CD4-positive, alpha-beta T cell treated with Interleukin-17A for 4 hours (primary cell): ENCODE measurements at regions not wholly inside any gene's neighbourhood (a gene's known extent, or its start where the extent isn't known, plus 50 kb on each side); places are given as distances from the start of the nearest gene placed in this dataset.
"Not testable (repeated sequence)": the region's sequence is repeated elsewhere in the genome, so short reads cannot be mapped to it uniquely, and the experiment has no call there.

Source experiments
- DNase-seq: peaks from one replicate; pipeline ENCODE4 v3.0.0-alpha.2; 2020; ENCODE audit warnings: mixed read lengths

GRCh38 chr17:47066841-47067682, 88.0 kb upstream of the RPRML start:
- peak; percentile 81 for DNase-seq

- no peak for DNase-seq
These were observed 87.0 kb upstream of the RPRML start for GRCh38 chr17:47066095-47066494.

- DNase-seq, result no peak
These were observed 85.6 kb upstream of the RPRML start for GRCh38 chr17:47064684-47065083.

- DNase-seq, result no peak
These were observed 84.4 kb upstream of the RPRML start for GRCh38 chr17:47063475-47063874.

GRCh38 chr17:47062851-47063250, 83.8 kb upstream of the RPRML start:
- not testable (repeated sequence) for DNase-seq

GRCh38 chr17:47060005-47060404, 81.0 kb upstream of the RPRML start:
- not testable (repeated sequence) for DNase-seq

GRCh38 chr17:47057830-47058229, 78.8 kb upstream of the RPRML start:
- DNase-seq, result no peak

- DNase-seq, result not testable (repeated sequence)
These were observed 78.2 kb upstream of the RPRML start for GRCh38 chr17:47057279-47057678.

- DNase-seq, result not testable (repeated sequence)
These were observed 77.6 kb upstream of the RPRML start for GRCh38 chr17:47056687-47057086.
